SK-N-SH treated with all-trans-retinoic acid at 6 μM for 48 hours (cell line): ENCODE measurements at regions not wholly inside any gene's neighbourhood (a gene's known extent, or its start where the extent isn't known, plus 50 kb on each side); places are given as distances from the start of the nearest gene placed in this dataset.

Experiments used
- ATAC-seq: fragments of 200-7000 bp; cut with Tn5 transposase; 3 replicates; pipeline ENCODE4 v1.9.1; 2020; ENCODE audit warnings: mild to moderate bottlenecking, moderate library complexity
- ARNTL ChIP-seq: fragments of 450-650 bp; formaldehyde crosslinking; IDR thresholded peaks from 2 replicates; pipeline ENCODE4 v1.5.0; 2020; ENCODE audit warnings: low read depth, mild to moderate bottlenecking, moderate library complexity, borderline replicate concordance
- BACH2 ChIP-seq: fragments of 250-450 bp; sonication (Bioruptor Pico); IDR thresholded peaks from 2 replicates; pipeline ENCODE4 v1.9.0; 2021; ENCODE audit warnings: mild to moderate bottlenecking, borderline replicate concordance
- CSDC2 ChIP-seq: fragments of 250-450 bp; sonication (Bioruptor Pico); IDR thresholded peaks from 2 replicates; pipeline ENCODE4 v1.5.0; 2020; ENCODE audit warnings: mild to moderate bottlenecking, moderate library complexity
- ESRRG ChIP-seq: fragments of 250-450 bp; sonication (Bioruptor Pico); IDR thresholded peaks from 2 replicates; pipeline ENCODE4 v1.6.1; 2021; ENCODE audit warnings: mild to moderate bottlenecking
- GLIS3 ChIP-seq: fragments of 250-450 bp; sonication (Bioruptor Pico); IDR thresholded peaks from 2 replicates; pipeline ENCODE4 v1.5.0; 2020; ENCODE audit warnings: mild to moderate bottlenecking, moderate library complexity
- ISL1 ChIP-seq: fragments of 250-450 bp; sonication (Bioruptor Pico); IDR thresholded peaks from 2 replicates; pipeline ENCODE4 v2.1.2; 2022; ENCODE audit warnings: mild to moderate bottlenecking, moderate library complexity
- OSR1 ChIP-seq: fragments of 250-450 bp; sonication (Bioruptor Pico); IDR thresholded peaks from 2 replicates; pipeline ENCODE4 v1.8.0; 2022; ENCODE audit warnings: moderate library complexity, mild to moderate bottlenecking, inconsistent platforms
- PPARA ChIP-seq: fragments of 250-450 bp; sonication (Bioruptor Pico); IDR thresholded peaks from 2 replicates; pipeline ENCODE4 v1.5.0; 2020; ENCODE audit warnings: mild to moderate bottlenecking, borderline replicate concordance
- RARB ChIP-seq: fragments of 250-450 bp; sonication (Bioruptor Pico); IDR thresholded peaks from 2 replicates; pipeline ENCODE4 v1.8.0; 2021; ENCODE audit warnings: mild to moderate bottlenecking, moderate library complexity
- SNAI2 ChIP-seq: fragments of 250-450 bp; sonication (Bioruptor Pico); IDR thresholded peaks from 2 replicates; pipeline ENCODE4 v1.5.0; 2020; ENCODE audit warnings: mild to moderate bottlenecking, moderate library complexity
- TCF4 ChIP-seq: fragments of 250-450 bp; sonication (Bioruptor Pico); IDR thresholded peaks from 2 replicates; pipeline ENCODE4 v1.8.0; 2021; ENCODE audit warnings: mild to moderate bottlenecking, moderate library complexity, borderline replicate concordance
- TOX ChIP-seq: fragments of 250-450 bp; sonication (Bioruptor Pico); IDR thresholded peaks from 2 replicates; pipeline ENCODE4 v1.8.0; 2021; ENCODE audit warnings: mild to moderate bottlenecking, moderate library complexity, borderline replicate concordance
- ZC3H10 ChIP-seq: fragments of 250-450 bp; sonication (Bioruptor Pico); IDR thresholded peaks from 2 replicates; pipeline ENCODE4 v1.5.1; 2021; ENCODE audit warnings: mild to moderate bottlenecking, moderate library complexity
- ZFP3 ChIP-seq: fragments of 250-450 bp; sonication (Bioruptor Pico); IDR thresholded peaks from 2 replicates; pipeline ENCODE4 v1.5.0; 2020; ENCODE audit warnings: mild to moderate bottlenecking, moderate library complexity
- ZFP30 ChIP-seq: fragments of 450-650 bp; formaldehyde crosslinking; IDR thresholded peaks from 2 replicates; pipeline ENCODE4 v1.5.0; 2022; ENCODE audit warnings: mild to moderate bottlenecking, moderate library complexity
- ZNF565 ChIP-seq: fragments of 450-650 bp; formaldehyde crosslinking; conservative IDR thresholded peaks from 2 replicates; pipeline ENCODE4 v1.5.0; 2020; ENCODE audit warnings: low read depth, mild to moderate bottlenecking, moderate library complexity
- ZNF70 ChIP-seq: fragments of 450-650 bp; formaldehyde crosslinking; IDR thresholded peaks from 2 replicates; pipeline ENCODE4 v1.5.0; 2020; ENCODE audit warnings: mild to moderate bottlenecking, moderate library complexity
- ZNF8 ChIP-seq: fragments of 450-650 bp; formaldehyde crosslinking; IDR thresholded peaks from 2 replicates; pipeline ENCODE4 v1.5.0; 2020; ENCODE audit warnings: mild to moderate bottlenecking, moderate library complexity
- TF ChIP-seq, protein P1 (sequence below): fragments of 250-450 bp; sonication (Bioruptor Pico); IDR thresholded peaks from 2 replicates; pipeline ENCODE4 v1.5.0; 2020; ENCODE audit warnings: mild to moderate bottlenecking, moderate library complexity
- TF ChIP-seq, protein P2 (sequence below): fragments of 250-450 bp; sonication (Bioruptor Pico); IDR thresholded peaks from 2 replicates; pipeline ENCODE4 v1.8.0; 2020; ENCODE audit warnings: mild to moderate bottlenecking, moderate library complexity, borderline replicate concordance
- TF ChIP-seq, protein P3 (sequence below): fragments of 250-450 bp; sonication (Bioruptor Pico); IDR thresholded peaks from 2 replicates; pipeline ENCODE4 v1.5.1; 2021; ENCODE audit warnings: mild to moderate bottlenecking, moderate library complexity
- TF ChIP-seq, protein P4 (sequence below): fragments of 250-450 bp; sonication (Bioruptor Pico); IDR thresholded peaks from 2 replicates; pipeline ENCODE4 v1.5.1; 2020; ENCODE audit warnings: low read depth, mild to moderate bottlenecking, moderate library complexity
- TF ChIP-seq, protein P5 (sequence below): fragments of 250-450 bp; sonication (Bioruptor Pico); IDR thresholded peaks from 2 replicates; pipeline ENCODE4 v1.8.0; 2021; ENCODE audit warnings: low read depth, mild to moderate bottlenecking, moderate library complexity, borderline replicate concordance

DNA sequence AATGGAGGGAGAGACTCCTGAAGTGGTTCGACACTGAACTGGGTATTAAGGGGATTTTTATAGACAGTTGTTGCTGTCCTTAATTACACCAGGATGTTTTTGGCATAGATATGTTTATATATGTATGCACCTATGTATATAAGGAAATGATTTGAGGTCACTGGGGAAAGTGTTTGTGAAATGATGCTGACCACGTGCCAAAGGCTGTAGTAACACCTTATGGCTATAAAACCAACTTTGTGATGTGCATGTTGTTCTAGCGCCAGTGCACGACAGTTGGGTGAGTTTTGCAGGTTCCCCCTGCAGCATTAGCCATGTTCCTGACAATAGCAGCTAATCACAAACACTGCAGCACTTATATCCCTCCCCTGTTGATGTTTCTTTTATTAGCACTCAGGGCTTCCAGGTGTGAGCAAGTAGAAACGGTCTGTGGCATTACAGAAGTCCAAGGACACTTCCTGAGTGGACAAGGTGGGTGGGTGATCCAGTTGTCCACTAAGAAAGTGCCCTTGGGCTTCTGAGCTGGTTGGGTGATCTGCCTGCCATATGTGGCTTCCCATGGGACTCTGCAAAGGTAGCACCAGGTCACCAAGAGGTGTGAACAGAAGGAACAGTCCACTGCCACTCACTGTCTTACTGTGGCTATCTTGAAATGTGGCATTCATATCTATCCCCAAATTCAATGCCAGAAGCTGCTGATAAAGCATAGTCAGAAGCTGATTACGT lies 63.0 kb upstream of the RBM24 start:
- ATAC-seq = no peak
- TF ChIP-seq OSR1 (CRISPR knock-in tag) = no peak
- TF ChIP-seq ISL1 (CRISPR knock-in tag) = no peak
- TF ChIP-seq GLIS3 (CRISPR knock-in tag) = no peak
- TF ChIP-seq, protein P1, sequence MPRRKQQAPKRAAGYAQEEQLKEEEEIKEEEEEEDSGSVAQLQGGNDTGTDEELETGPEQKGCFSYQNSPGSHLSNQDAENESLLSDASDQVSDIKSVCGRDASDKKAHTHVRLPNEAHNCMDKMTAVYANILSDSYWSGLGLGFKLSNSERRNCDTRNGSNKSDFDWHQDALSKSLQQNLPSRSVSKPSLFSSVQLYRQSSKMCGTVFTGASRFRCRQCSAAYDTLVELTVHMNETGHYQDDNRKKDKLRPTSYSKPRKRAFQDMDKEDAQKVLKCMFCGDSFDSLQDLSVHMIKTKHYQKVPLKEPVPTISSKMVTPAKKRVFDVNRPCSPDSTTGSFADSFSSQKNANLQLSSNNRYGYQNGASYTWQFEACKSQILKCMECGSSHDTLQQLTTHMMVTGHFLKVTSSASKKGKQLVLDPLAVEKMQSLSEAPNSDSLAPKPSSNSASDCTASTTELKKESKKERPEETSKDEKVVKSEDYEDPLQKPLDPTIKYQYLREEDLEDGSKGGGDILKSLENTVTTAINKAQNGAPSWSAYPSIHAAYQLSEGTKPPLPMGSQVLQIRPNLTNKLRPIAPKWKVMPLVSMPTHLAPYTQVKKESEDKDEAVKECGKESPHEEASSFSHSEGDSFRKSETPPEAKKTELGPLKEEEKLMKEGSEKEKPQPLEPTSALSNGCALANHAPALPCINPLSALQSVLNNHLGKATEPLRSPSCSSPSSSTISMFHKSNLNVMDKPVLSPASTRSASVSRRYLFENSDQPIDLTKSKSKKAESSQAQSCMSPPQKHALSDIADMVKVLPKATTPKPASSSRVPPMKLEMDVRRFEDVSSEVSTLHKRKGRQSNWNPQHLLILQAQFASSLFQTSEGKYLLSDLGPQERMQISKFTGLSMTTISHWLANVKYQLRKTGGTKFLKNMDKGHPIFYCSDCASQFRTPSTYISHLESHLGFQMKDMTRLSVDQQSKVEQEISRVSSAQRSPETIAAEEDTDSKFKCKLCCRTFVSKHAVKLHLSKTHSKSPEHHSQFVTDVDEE (CRISPR knock-in tag) = no peak
- TF ChIP-seq, protein P2, sequence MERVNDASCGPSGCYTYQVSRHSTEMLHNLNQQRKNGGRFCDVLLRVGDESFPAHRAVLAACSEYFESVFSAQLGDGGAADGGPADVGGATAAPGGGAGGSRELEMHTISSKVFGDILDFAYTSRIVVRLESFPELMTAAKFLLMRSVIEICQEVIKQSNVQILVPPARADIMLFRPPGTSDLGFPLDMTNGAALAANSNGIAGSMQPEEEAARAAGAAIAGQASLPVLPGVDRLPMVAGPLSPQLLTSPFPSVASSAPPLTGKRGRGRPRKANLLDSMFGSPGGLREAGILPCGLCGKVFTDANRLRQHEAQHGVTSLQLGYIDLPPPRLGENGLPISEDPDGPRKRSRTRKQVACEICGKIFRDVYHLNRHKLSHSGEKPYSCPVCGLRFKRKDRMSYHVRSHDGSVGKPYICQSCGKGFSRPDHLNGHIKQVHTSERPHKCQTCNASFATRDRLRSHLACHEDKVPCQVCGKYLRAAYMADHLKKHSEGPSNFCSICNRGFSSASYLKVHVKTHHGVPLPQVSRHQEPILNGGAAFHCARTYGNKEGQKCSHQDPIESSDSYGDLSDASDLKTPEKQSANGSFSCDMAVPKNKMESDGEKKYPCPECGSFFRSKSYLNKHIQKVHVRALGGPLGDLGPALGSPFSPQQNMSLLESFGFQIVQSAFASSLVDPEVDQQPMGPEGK (CRISPR knock-in tag) = no peak
- TF ChIP-seq SNAI2 (CRISPR knock-in tag) = no peak
- no peak for TF ChIP-seq CSDC2 (CRISPR knock-in tag)
- no peak for TF ChIP-seq ZFP30 (CRISPR knock-in tag)
- no peak for TF ChIP-seq PPARA (CRISPR knock-in tag)
- no peak for TF ChIP-seq RARB (CRISPR knock-in tag)
- TF ChIP-seq, protein P3, sequence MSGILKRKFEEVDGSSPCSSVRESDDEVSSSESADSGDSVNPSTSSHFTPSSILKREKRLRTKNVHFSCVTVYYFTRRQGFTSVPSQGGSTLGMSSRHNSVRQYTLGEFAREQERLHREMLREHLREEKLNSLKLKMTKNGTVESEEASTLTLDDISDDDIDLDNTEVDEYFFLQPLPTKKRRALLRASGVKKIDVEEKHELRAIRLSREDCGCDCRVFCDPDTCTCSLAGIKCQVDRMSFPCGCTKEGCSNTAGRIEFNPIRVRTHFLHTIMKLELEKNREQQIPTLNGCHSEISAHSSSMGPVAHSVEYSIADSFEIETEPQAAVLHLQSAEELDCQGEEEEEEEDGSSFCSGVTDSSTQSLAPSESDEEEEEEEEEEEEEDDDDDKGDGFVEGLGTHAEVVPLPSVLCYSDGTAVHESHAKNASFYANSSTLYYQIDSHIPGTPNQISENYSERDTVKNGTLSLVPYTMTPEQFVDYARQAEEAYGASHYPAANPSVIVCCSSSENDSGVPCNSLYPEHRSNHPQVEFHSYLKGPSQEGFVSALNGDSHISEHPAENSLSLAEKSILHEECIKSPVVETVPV (CRISPR knock-in tag) = no peak
- no peak for TF ChIP-seq ESRRG (CRISPR knock-in tag)
- no peak for TF ChIP-seq ZFP3
- no peak for TF ChIP-seq ZC3H10 (CRISPR knock-in tag)
- TF ChIP-seq TOX (CRISPR knock-in tag) = no peak
- no peak for TF ChIP-seq BACH2 (CRISPR knock-in tag)
- TF ChIP-seq ARNTL (CRISPR knock-in tag) = no peak
- TF ChIP-seq, protein P4, sequence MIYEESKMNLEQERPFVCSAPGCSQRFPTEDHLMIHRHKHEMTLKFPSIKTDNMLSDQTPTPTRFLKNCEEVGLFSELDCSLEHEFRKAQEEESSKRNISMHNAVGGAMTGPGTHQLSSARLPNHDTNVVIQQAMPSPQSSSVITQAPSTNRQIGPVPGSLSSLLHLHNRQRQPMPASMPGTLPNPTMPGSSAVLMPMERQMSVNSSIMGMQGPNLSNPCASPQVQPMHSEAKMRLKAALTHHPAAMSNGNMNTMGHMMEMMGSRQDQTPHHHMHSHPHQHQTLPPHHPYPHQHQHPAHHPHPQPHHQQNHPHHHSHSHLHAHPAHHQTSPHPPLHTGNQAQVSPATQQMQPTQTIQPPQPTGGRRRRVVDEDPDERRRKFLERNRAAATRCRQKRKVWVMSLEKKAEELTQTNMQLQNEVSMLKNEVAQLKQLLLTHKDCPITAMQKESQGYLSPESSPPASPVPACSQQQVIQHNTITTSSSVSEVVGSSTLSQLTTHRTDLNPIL (CRISPR knock-in tag) = no peak
- TF ChIP-seq ZNF565 (CRISPR knock-in tag) = no peak

DNA sequence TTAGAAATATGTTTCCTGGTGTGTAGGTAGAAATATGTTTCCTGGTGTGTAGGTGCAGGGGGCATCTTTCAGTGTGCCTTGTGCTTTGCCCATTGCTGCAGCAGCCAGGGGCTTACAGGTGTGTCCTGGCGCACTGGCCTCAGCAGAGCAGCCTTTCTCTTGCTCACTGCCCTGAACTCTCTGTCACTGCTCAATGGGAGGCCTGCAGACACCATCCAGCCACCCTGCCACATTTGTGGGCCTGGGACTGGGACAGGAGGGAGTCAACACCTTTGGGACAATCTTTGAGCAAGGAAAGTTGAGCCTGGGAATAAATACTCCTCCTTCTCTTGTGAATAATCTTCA lies 62.4 kb upstream of the RBM24 start:
- no peak for TF ChIP-seq PPARA (CRISPR knock-in tag)
- no peak for TF ChIP-seq TCF4 (CRISPR knock-in tag)
- no peak for TF ChIP-seq ISL1 (CRISPR knock-in tag)
- TF ChIP-seq SNAI2 (CRISPR knock-in tag) = no peak
- TF ChIP-seq, protein P4 (CRISPR knock-in tag) = no peak
- no peak for TF ChIP-seq ZFP30 (CRISPR knock-in tag)
- no peak for TF ChIP-seq ZFP3
- no peak for TF ChIP-seq TOX (CRISPR knock-in tag)
- TF ChIP-seq, protein P5, sequence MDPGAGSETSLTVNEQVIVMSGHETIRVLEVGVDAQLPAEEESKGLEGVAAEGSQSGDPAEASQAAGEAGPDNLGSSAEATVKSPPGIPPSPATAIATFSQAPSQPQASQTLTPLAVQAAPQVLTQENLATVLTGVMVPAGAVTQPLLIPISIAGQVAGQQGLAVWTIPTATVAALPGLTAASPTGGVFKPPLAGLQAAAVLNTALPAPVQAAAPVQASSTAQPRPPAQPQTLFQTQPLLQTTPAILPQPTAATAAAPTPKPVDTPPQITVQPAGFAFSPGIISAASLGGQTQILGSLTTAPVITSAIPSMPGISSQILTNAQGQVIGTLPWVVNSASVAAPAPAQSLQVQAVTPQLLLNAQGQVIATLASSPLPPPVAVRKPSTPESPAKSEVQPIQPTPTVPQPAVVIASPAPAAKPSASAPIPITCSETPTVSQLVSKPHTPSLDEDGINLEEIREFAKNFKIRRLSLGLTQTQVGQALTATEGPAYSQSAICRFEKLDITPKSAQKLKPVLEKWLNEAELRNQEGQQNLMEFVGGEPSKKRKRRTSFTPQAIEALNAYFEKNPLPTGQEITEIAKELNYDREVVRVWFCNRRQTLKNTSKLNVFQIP (CRISPR knock-in tag) = no peak
- TF ChIP-seq ZNF8 (CRISPR knock-in tag) = no peak
- TF ChIP-seq ESRRG (CRISPR knock-in tag) = no peak
- TF ChIP-seq ZNF70 (CRISPR knock-in tag) = no peak
- TF ChIP-seq OSR1 (CRISPR knock-in tag) = no peak
- TF ChIP-seq, all 23 proteins: peak for 0
- no peak for ATAC-seq
